PFSK-1 (cell line): ENCODE measurements at regions not wholly inside any gene's neighbourhood (a gene's known extent, or its start where the extent isn't known, plus 50 kb on each side); places are given as distances from the start of the nearest gene placed in this dataset.

ENCODE experiments used
- FOXP2 ChIP-seq: optimal IDR thresholded peaks from 2 replicates; pipeline ENCODE3; 2011; ENCODE audit warnings: borderline replicate concordance, control low read depth, inconsistent platforms; ENCODE audit not compliant: insufficient read depth; ENCODE audit errors: extremely low read length, extremely low read depth
- POLR2AphosphoS5 ChIP-seq: IDR thresholded peaks from 2 replicates; pipeline ENCODE4 v1.6.1; 2012; ENCODE audit warnings: low read depth, mild to moderate bottlenecking, control low read depth, low read length, moderate library complexity
- SIN3A ChIP-seq: IDR thresholded peaks from 2 replicates; pipeline ENCODE4 v1.6.1; 2012; ENCODE audit warnings: mild to moderate bottlenecking, low read length, moderate library complexity, borderline replicate concordance; ENCODE audit not compliant: insufficient read depth
- TAF1 ChIP-seq: IDR thresholded peaks from 2 replicates; pipeline ENCODE4 v1.6.1; 2012; ENCODE audit warnings: low read length, control low read depth, borderline replicate concordance; ENCODE audit not compliant: insufficient read depth
- TF ChIP-seq, protein P1 (sequence below), 2 experiments: IDR thresholded peaks; 2 replicates each; pipeline versions ENCODE4 v1.6.1 to v1.8.0; 2011 to 2012; ENCODE audit warnings: low read depth in 2 of 2, low read length in 2 of 2, control low read depth in 1 of 2, inconsistent platforms in 1 of 2, mild to moderate bottlenecking in 1 of 2, moderate library complexity in 1 of 2; ENCODE audit not compliant: insufficient read depth in 1 of 2

DNA sequence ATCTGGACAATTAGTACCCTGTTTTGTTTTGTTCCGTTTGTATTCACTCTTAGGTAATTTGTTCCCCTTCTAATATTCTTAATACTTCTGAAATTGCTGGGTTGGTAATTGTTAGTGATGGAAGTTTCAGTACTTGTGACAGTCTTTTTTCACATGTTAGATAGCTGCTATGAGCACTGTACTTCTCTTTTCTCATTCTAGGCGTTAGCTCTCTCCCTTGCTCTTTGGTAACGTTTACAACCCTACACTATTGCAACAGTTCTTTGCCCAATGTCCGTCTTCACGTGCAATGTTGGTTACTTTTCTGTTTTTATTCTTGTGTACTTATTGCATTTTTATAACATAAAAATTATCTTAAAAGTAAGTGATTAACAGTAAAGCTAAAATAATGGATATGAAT lies 1509.0 kb downstream of the MAT2B start:
- TF ChIP-seq, protein P1, sequence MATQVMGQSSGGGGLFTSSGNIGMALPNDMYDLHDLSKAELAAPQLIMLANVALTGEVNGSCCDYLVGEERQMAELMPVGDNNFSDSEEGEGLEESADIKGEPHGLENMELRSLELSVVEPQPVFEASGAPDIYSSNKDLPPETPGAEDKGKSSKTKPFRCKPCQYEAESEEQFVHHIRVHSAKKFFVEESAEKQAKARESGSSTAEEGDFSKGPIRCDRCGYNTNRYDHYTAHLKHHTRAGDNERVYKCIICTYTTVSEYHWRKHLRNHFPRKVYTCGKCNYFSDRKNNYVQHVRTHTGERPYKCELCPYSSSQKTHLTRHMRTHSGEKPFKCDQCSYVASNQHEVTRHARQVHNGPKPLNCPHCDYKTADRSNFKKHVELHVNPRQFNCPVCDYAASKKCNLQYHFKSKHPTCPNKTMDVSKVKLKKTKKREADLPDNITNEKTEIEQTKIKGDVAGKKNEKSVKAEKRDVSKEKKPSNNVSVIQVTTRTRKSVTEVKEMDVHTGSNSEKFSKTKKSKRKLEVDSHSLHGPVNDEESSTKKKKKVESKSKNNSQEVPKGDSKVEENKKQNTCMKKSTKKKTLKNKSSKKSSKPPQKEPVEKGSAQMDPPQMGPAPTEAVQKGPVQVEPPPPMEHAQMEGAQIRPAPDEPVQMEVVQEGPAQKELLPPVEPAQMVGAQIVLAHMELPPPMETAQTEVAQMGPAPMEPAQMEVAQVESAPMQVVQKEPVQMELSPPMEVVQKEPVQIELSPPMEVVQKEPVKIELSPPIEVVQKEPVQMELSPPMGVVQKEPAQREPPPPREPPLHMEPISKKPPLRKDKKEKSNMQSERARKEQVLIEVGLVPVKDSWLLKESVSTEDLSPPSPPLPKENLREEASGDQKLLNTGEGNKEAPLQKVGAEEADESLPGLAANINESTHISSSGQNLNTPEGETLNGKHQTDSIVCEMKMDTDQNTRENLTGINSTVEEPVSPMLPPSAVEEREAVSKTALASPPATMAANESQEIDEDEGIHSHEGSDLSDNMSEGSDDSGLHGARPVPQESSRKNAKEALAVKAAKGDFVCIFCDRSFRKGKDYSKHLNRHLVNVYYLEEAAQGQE (IDR thresholded peaks at IDR 0.05; ENCODE audit: insufficient read depth in 1 of 2, low read depth in 2 of 2, low read length in 2 of 2): no peak
- TF ChIP-seq FOXP2 (no peak), POLR2AphosphoS5 (no peak), SIN3A (no peak), TAF1 (no peak)
